ENCODE measurements at regions not wholly inside any gene's neighbourhood (a gene's known extent, or its start where the extent isn't known, plus 50 kb on each side); places are given as distances from the start of the nearest gene placed in this dataset.

- no peak overlapping the region for H3K27ac Mint-ChIP-seq
- peaks cover 6% of the 10 kb centered on the region for H3K4me1 Mint-ChIP-seq
- H3K27me3 Mint-ChIP-seq = peaks cover 23% of the 10 kb centered on the region
- no peaks in the 10 kb centered on the region for H3K36me3 Mint-ChIP-seq (ENCODE audit: low read depth)
- H3K4me3 Mint-ChIP-seq = no peak overlapping the region
- H3K9me3 Mint-ChIP-seq = no peaks in the 10 kb centered on the region
- peak; percentile 51 for DNase-seq
- intact Hi-C loops (cut with micrococcal nuclease) = no loop called here
Observed at GRCh38 chr3:182709306-182709705, 84.0 kb upstream of the ATP11B start.

- intact Hi-C loops (cut with micrococcal nuclease) = loop anchor here (10.0 kb wide), 1 partner anchor 384 kb away; the partner anchor contains the start of gene MCCC1
- no peak overlapping the region for H3K27ac Mint-ChIP-seq
- DNase-seq = peak; percentile 59
- H3K4me3 Mint-ChIP-seq = no peak overlapping the region
- peaks cover 18% of the 10 kb centered on the region for H3K27me3 Mint-ChIP-seq
- peaks cover 6% of the 10 kb centered on the region for H3K4me1 Mint-ChIP-seq
- no peaks in the 10 kb centered on the region for H3K9me3 Mint-ChIP-seq
- H3K36me3 Mint-ChIP-seq (ENCODE audit: low read depth) = no peaks in the 10 kb centered on the region
Observed at GRCh38 chr3:182710557-182711157, 82.6 kb upstream of the ATP11B start.

- H3K27me3 Mint-ChIP-seq = peaks cover 18% of the 10 kb centered on the region
- no peaks in the 10 kb centered on the region for H3K36me3 Mint-ChIP-seq (ENCODE audit: low read depth)
- peaks cover 11% of the 10 kb centered on the region for H3K4me1 Mint-ChIP-seq
- H3K4me3 Mint-ChIP-seq = no peak overlapping the region
- no peak for DNase-seq
- H3K9me3 Mint-ChIP-seq = no peaks in the 10 kb centered on the region
- intact Hi-C loops (cut with micrococcal nuclease) = loop anchor here (10.0 kb wide), 1 partner anchor 384 kb away; the partner anchor contains the start of gene MCCC1
- H3K27ac Mint-ChIP-seq = no peak overlapping the region
Observed at GRCh38 chr3:182711261-182711683, 82.0 kb upstream of the ATP11B start.

- no peak overlapping the region for H3K4me3 Mint-ChIP-seq
- peaks cover 15% of the 10 kb centered on the region for H3K4me1 Mint-ChIP-seq
- no peak for DNase-seq
- no peak overlapping the region for H3K27ac Mint-ChIP-seq
- peaks cover 15% of the 10 kb centered on the region for H3K27me3 Mint-ChIP-seq
- intact Hi-C loops (cut with micrococcal nuclease) = loop anchor here (10.0 kb wide), 1 partner anchor 383 kb away; the partner anchor contains the start of gene MCCC1
- H3K9me3 Mint-ChIP-seq = no peaks in the 10 kb centered on the region
- H3K36me3 Mint-ChIP-seq (ENCODE audit: low read depth) = no peaks in the 10 kb centered on the region
Observed at GRCh38 chr3:182711853-182712252, 81.5 kb upstream of the ATP11B start.

DNA sequence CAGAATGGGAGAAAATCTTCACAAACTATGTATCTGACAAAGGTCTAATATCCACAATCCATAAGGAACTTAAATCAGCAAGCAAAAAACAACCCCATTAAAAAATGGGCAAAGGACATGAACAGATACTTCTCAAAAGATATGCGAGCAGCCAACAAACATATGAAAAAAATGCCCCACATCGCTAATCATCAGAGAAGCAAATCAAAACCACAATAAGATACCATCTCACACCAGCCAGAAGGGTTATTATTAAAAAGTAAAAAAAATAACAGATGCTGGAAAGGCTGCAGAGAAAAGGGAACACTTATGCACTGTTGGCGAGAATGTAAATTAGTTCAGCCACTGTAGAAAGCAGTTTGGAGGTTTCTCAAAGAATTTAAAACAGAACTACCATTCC, 80.2 kb upstream of the ATP11B start:
- Mint-ChIP-seq H3K36me3 (ENCODE audit: low read depth) (no peaks in the 10 kb centered on the region), H3K27me3 (peaks cover 11% of the 10 kb centered on the region), H3K4me3 (no peak overlapping the region), H3K27ac (no peak overlapping the region), H3K4me1 (peaks cover 15% of the 10 kb centered on the region), H3K9me3 (no peaks in the 10 kb centered on the region)
- no peak for DNase-seq
- intact Hi-C loops (cut with micrococcal nuclease) = loop anchor here (10.0 kb wide), 1 partner anchor 382 kb away; the partner anchor contains the start of gene MCCC1

GRCh38 chr3:182713743-182714517, 79.4 kb upstream of the ATP11B start:
- peaks cover 4% of the 10 kb centered on the region for H3K27me3 Mint-ChIP-seq
- intact Hi-C loops (cut with micrococcal nuclease) = loop anchor here (1.0 to 10.0 kb wide), 3 partner anchors 124 to 673 kb away; partner anchors contain the start of gene MCCC1
- H3K4me1 Mint-ChIP-seq = peaks cover 15% of the 10 kb centered on the region
- H3K36me3 Mint-ChIP-seq (ENCODE audit: low read depth) = no peaks in the 10 kb centered on the region
- no peak overlapping the region for H3K4me3 Mint-ChIP-seq
- H3K27ac Mint-ChIP-seq = peak overlapping the region; percentile 56
- DNase-seq = peak; percentile 68
- no peaks in the 10 kb centered on the region for H3K9me3 Mint-ChIP-seq

DNA sequence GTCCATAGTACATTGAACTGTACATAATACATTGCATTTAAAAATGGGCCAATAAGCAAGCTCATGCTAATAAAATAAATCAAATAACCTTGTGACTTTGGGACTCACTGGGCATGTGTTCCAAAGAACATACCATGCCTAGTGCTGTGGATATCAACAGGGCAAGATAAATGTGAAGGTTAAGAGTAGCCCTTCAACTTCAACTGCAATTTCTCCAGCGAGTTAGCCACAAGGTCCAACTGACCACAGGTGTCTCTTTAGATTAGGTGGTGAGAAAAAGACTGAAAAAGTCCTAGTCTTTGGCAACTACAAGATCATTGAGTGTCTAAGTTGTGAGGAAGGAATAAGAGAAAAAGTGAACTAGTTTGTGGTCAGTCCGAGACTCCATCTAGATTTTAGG, 78.3 kb upstream of the ATP11B start:
- DNase-seq = no peak
- H3K9me3 Mint-ChIP-seq = no peaks in the 10 kb centered on the region
- no peak overlapping the region for H3K27ac Mint-ChIP-seq
- H3K36me3 Mint-ChIP-seq (ENCODE audit: low read depth) = no peaks in the 10 kb centered on the region
- H3K4me3 Mint-ChIP-seq = no peak overlapping the region
- intact Hi-C loops (cut with micrococcal nuclease) = loop anchor here (2.0 to 10.0 kb wide), 2 partner anchors 380 to 672 kb away; partner anchors contain the start of gene MCCC1
- peaks cover 4% of the 10 kb centered on the region for H3K27me3 Mint-ChIP-seq
- H3K4me1 Mint-ChIP-seq = peaks cover 15% of the 10 kb centered on the region

GRCh38 chr3:182716114-182716688, 77.1 kb upstream of the ATP11B start:
- H3K36me3 Mint-ChIP-seq (ENCODE audit: low read depth) = no peaks in the 10 kb centered on the region
- H3K27ac Mint-ChIP-seq = peak overlapping the region; percentile 3
- intact Hi-C loops (cut with micrococcal nuclease) = loop anchor here (10.0 kb wide), 1 partner anchor 379 kb away; the partner anchor contains the start of gene MCCC1
- H3K4me1 Mint-ChIP-seq = peaks cover 15% of the 10 kb centered on the region
- no peaks in the 10 kb centered on the region for H3K9me3 Mint-ChIP-seq
- H3K4me3 Mint-ChIP-seq = no peak overlapping the region
- peaks cover 2% of the 10 kb centered on the region for H3K27me3 Mint-ChIP-seq
- DNase-seq = peak; percentile 54

- Mint-ChIP-seq H3K4me3 (no peak overlapping the region), H3K4me1 (peaks cover 15% of the 10 kb centered on the region), H3K27ac (no peak overlapping the region)
Observed at GRCh38 chr3:182717216-182717615, 76.1 kb upstream of the ATP11B start.

GRCh38 chr3:182722907-182723306, 70.4 kb upstream of the ATP11B start:
- Mint-ChIP-seq H3K9me3 (no peaks in the 10 kb centered on the region), H3K4me1 (no peaks in the 10 kb centered on the region), H3K27me3 (peaks cover 4% of the 10 kb centered on the region), H3K4me3 (no peak overlapping the region), H3K27ac (no peak overlapping the region), H3K36me3 (ENCODE audit: low read depth) (no peaks in the 10 kb centered on the region)
- DNase-seq = no peak
- intact Hi-C loops (cut with micrococcal nuclease) = no loop called here

More at GRCh38 chr3:182717216-182717615, 76.1 kb upstream of the ATP11B start:
- Mint-ChIP-seq H3K27me3 (no peaks in the 10 kb centered on the region), H3K9me3 (no peaks in the 10 kb centered on the region), H3K36me3 (ENCODE audit: low read depth) (no peaks in the 10 kb centered on the region)
- peak; percentile 42 for DNase-seq
- intact Hi-C loops (cut with micrococcal nuclease) = loop anchor here (10.0 kb wide), 1 partner anchor 378 kb away; the partner anchor contains the start of gene MCCC1

DNA sequence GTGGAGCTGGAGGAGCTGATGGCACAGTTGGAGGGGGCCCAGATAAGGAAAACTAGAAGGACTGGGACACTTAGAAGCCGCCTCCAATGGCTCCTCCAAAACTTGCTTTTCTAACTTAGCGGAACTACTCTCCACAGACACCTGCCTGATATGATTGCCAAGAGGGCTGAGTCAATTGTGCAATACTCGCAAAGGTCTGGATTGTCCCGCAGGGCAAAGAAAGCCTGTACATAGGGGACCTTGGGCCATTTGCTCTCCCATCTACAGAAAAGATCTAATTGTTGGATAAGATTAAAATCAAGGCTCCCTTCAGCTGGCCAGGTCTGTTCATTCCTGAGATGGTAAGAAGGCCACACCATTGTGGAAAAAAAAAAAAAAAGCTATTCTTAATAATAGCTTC, 69.7 kb upstream of the ATP11B start:
- Mint-ChIP-seq H3K27ac (no peak overlapping the region), H3K4me3 (no peak overlapping the region), H3K9me3 (no peaks in the 10 kb centered on the region), H3K27me3 (peaks cover 6% of the 10 kb centered on the region), H3K36me3 (ENCODE audit: low read depth) (no peaks in the 10 kb centered on the region), H3K4me1 (no peaks in the 10 kb centered on the region)
- intact Hi-C loops (cut with micrococcal nuclease) = no loop called here
- no peak for DNase-seq

DNA sequence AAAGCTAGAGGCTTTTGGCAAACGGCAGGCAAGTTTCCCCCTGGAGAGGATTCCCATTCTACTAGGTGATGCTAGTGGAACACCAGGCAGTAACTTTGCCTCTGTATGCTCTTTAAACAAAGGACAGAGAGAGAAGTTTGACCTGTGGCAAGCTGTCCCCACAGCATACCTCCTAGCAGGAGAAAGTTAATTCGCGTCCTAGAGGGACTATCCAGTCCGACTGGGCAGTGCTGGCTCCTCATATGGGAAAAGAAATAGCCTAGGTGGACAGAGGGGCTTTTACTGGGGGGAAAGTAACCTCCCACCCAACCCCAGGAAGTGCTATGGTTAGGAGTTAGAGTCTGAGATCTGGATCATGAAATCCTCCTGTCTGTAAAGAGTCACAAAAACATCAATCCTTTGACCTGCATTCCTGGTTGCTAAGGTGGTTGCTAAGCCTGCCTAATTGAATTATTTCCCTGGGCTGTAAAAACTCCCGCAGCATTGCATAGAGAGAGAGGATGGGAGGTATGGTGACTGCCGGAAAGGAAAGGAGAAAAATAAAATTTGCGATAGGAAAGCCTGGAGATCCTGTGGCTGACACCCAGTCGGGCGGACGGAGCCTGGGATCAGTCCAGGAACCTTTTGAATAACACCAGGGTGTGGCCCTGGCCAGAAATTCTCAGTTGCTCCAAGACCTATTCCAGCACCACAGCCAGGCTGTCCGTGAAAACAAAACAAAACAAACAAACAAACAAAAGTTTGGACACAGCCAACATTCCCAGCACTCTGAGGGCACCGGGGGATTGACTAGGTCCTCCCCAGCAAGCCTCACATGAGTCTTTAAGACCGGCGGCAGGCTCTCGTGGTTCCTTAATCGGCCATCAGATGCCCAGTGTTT, 67.7 kb upstream of the ATP11B start:
- no peaks in the 10 kb centered on the region for H3K36me3 Mint-ChIP-seq (ENCODE audit: low read depth)
- no peak overlapping the region for H3K27ac Mint-ChIP-seq
- H3K4me1 Mint-ChIP-seq = peaks cover 8% of the 10 kb centered on the region
- H3K27me3 Mint-ChIP-seq = peaks cover 6% of the 10 kb centered on the region
- no peak overlapping the region for H3K4me3 Mint-ChIP-seq
- intact Hi-C loops (cut with micrococcal nuclease) = no loop called here
- H3K9me3 Mint-ChIP-seq = no peaks in the 10 kb centered on the region
- no peak for DNase-seq
